GM06990 (cell line): ENCODE measurements at regions not wholly inside any gene's neighbourhood (a gene's known extent, or its start where the extent isn't known, plus 50 kb on each side); places are given as distances from the start of the nearest gene placed in this dataset.

Source experiments
- DNase-seq: peaks from one replicate; pipeline ENCODE4 v3.0.0-alpha.2; 2011; ENCODE audit not compliant: insufficient read length; ENCODE audit errors: extremely low read depth
- H3K27me3 ChIP-seq: replicated peaks from 2 replicates; pipeline ENCODE4 v1.6.0; 2011; ENCODE audit warnings: low read length; ENCODE audit not compliant: control insufficient read depth, insufficient read depth
- H3K36me3 ChIP-seq: 2 replicates; pipeline ENCODE4 v1.5.1; 2011; ENCODE audit warnings: low read length; ENCODE audit not compliant: control insufficient read depth, insufficient read depth
- H3K4me3 ChIP-seq: replicated peaks from 2 replicates; pipeline ENCODE4 v1.5.1; 2011; ENCODE audit warnings: low read depth, mild to moderate bottlenecking, control low read depth, low read length
- CTCF ChIP-seq: IDR thresholded peaks from 2 replicates; pipeline ENCODE4 v1.5.1; 2011; ENCODE audit warnings: low read length, control low read depth, mild to moderate bottlenecking, inconsistent platforms; ENCODE audit not compliant: insufficient read depth, poor library complexity, severe bottlenecking

GRCh38 chr10:100655760-100656421, 89.5 kb upstream of the PAX2 start:
- TF ChIP-seq CTCF: no peak
- H3K4me3 ChIP-seq: no peak overlapping the region
- H3K27me3 ChIP-seq: peaks cover 5% of the 10 kb centered on the region
- no peaks in the 10 kb centered on the region for H3K36me3 ChIP-seq
- no peak for DNase-seq

DNA sequence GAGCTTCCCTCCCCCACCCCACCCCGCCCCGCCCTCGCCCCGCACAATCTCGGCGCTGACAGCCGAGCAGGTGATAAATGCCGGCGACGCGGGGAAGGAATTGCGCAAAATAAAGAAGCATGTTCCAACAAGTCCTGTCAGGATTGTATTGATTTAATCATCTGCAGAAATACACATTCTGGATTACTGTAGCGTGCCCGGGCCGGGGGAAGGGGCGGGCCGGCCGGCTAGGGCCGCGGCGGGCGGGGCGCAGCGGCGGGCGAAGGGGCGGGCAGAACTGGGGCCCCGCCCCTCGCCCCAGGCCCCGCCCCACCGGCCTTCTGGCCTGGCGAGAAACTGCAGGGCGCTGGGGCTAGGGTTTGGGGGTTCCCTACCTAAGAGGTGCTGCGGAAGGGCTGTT, 88.9 kb upstream of the PAX2 start:
- DNase-seq: no peak
- no peak for TF ChIP-seq CTCF
- Histone ChIP-seq H3K4me3 (no peak overlapping the region), H3K27me3 (peaks cover 5% of the 10 kb centered on the region), H3K36me3 (no peaks in the 10 kb centered on the region)

DNA sequence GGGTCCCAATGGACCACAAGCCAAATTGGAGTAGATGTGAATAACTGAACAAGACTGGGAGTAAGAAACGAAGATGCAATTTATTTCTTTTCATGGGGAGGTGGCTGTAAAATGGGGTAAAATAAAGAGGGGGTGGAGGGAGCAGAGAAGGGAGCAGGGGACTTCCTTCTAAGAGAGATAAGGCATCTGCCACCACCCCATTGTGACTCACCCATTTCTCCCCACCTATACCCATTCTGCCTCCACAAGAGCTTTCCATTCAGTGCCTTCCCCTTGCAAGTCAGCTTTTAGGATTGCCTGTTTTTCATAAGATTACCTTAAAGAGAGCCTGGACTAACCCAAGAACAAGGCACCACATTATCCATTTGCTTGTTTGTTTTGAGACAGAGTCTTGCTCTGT, 87.1 kb upstream of the PAX2 start:
- Histone ChIP-seq H3K27me3 (peaks cover 5% of the 10 kb centered on the region), H3K4me3 (no peak overlapping the region), H3K36me3 (no peaks in the 10 kb centered on the region)
- DNase-seq: no peak
- no peak for TF ChIP-seq CTCF

DNA sequence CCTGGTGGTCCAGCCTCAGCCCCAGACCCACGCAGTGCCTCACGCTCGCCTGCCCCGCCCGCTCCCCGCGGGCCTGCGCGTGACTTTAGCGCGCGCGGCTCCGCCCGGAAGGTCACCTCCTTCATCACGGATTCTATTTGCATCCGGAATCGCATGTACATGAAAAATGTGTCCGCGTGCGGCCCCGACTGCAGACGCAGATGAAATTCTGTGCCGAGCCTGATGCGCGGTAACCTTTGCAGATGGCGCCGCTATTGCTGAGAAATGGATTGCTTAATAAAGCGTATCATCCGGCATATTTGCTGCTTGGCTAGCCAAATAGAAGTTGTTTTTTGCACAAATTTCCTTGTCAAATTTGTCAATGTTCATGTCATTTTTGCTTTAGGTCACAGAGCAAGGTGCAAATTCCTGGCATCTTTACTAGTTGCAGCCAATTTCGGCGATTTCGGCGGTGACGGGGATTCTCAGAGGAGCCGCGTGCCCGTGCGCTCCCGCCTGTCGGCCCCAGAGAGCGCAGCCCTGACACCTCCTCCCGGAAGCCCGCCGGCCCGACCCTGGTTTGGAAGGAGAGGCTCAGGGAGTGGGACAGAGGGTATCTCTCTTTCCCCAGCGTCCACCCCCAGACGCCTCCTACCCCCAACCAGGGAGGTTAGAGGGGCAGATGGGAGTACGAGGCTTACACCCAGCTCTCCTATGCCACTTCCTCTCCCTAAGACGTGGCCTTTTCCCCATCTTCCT, 85.9 kb upstream of the PAX2 start:
- H3K4me3 ChIP-seq: no peak overlapping the region
- peaks cover 5% of the 10 kb centered on the region for H3K27me3 ChIP-seq
- no peaks in the 10 kb centered on the region for H3K36me3 ChIP-seq
- no peak for DNase-seq
- no peak for TF ChIP-seq CTCF

DNA sequence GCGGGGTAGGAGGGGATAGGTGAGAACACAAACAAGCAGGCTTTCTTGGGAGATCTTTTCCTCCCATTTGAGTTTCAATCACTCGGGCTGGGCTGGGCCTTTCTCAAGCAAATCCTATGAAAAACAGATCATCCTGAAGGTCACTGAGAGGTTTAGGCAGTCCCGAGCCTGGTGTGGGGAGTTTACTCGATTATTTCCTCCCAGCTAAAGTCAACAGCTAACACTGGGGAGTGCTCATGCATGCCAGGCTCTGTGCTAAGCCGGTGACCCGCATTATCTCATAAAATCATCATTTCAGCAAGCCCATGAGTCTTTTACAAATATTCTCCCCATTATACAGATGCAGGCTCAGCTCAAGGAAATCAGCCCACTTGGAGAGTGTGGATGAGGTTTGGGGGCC, 85.0 kb upstream of the PAX2 start:
- no peak for TF ChIP-seq CTCF
- peaks cover 1% of the 10 kb centered on the region for H3K27me3 ChIP-seq
- H3K36me3 ChIP-seq: no peaks in the 10 kb centered on the region
- no peak overlapping the region for H3K4me3 ChIP-seq
- DNase-seq: no peak
